HG02610 (cell line): ENCODE measurements at regions not wholly inside any gene's neighbourhood (a gene's known extent, or its start where the extent isn't known, plus 50 kb on each side); places are given as distances from the start of the nearest gene placed in this dataset.
"Not testable (repeated sequence)": the region's sequence is repeated elsewhere in the genome, so short reads cannot be mapped to it uniquely, and the experiment has no call there.

Experiments
- ATAC-seq: cut with Tn5 transposase; IDR thresholded peaks from one replicate; pipeline ENCODE4 v1.9.1; 2021; ENCODE audit warnings: mild to moderate bottlenecking, moderate library complexity; ENCODE audit not compliant: unreplicated experiment

- not testable (repeated sequence) for ATAC-seq
Measured at GRCh38 chr3:191078913-191079312, 120.1 kb upstream of the OSTN start.

- no peak for ATAC-seq
Measured at GRCh38 chr3:191076903-191077552, 122.0 kb upstream of the OSTN start.

GRCh38 chr3:191074511-191074910 is 124.5 kb upstream of the OSTN start:
- no peak for ATAC-seq

GRCh38 chr3:191070762-191071403 is 128.2 kb upstream of the OSTN start:
- no peak for ATAC-seq

- ATAC-seq: no peak
Measured at GRCh38 chr3:191070201-191070600, 128.8 kb upstream of the OSTN start.

GRCh38 chr3:191068946-191069813 is 129.9 kb upstream of the OSTN start:
- ATAC-seq: no peak

- ATAC-seq: peak; percentile 83
Measured at GRCh38 chr3:191066669-191067068, 132.4 kb upstream of the OSTN start.

GRCh38 chr3:191065181-191065805 is 133.7 kb upstream of the OSTN start:
- ATAC-seq: no peak

GRCh38 chr3:191051037-191051436 is 148.0 kb upstream of the OSTN start:
- ATAC-seq: peak; percentile 54

- no peak for ATAC-seq
Measured at GRCh38 chr3:191047930-191048329, 151.1 kb upstream of the OSTN start.

- ATAC-seq: no peak
Measured at GRCh38 chr3:191030929-191031328, 168.1 kb upstream of the OSTN start.

GRCh38 chr3:191030491-191030890 is 168.0 kb upstream of the GMNC start:
- ATAC-seq: no peak

- no peak for ATAC-seq
Measured at GRCh38 chr3:191026746-191027145, 164.3 kb upstream of the GMNC start.

- ATAC-seq: no peak
Measured at GRCh38 chr3:191020730-191021396, 158.4 kb upstream of the GMNC start.

- ATAC-seq: no peak
Measured at GRCh38 chr3:191019855-191020254, 157.4 kb upstream of the GMNC start.

- ATAC-seq: not testable (repeated sequence)
Measured at GRCh38 chr3:191015960-191016359, 153.5 kb upstream of the GMNC start.

GRCh38 chr3:191008074-191008473 is 145.6 kb upstream of the GMNC start:
- ATAC-seq: peak; percentile 64

- ATAC-seq: peak; percentile 89
Measured at GRCh38 chr3:191005790-191006189, 143.3 kb upstream of the GMNC start.

GRCh38 chr3:191003742-191004141 is 141.2 kb upstream of the GMNC start:
- no peak for ATAC-seq

- no peak for ATAC-seq
Measured at GRCh38 chr3:190996181-190996775, 133.8 kb upstream of the GMNC start.
